ENCODE measurements at regions not wholly inside any gene's neighbourhood (a gene's known extent, or its start where the extent isn't known, plus 50 kb on each side); places are given as distances from the start of the nearest gene placed in this dataset.

DNA sequence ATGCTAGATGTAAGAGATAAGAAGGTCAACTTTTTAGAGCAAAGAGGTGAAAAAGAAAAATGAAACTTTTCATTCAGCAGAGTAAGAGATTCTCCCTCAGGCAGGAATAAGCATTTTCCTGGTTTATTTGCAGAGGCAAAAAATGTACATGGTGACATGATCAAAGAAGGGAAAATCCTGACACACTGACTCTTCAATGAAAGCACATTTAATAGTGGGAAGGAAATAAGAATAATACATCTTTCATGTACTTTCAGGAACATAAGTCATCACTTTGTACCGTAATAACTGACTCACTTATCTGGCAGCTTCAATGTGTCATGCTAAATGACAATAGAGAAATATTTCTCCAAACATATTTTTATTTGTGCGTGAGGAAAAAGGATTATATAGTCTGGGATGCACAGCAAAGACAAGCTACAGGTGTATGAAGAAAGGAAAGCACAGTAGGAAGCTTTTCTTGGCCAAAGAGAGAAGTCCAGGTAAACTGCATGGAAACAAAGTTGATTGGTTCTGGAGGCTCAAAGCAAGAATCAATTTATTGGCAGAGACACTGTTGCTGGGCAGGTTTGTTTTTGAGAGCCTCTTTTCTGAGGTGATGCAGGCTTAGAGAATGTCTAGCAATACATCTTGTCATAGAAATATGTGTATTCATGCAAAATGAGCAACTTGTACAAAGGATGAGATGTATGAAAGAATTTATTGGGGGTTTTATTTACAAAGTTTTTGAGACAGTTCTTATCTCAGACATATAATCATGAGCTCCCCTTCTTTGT lies 1409.0 kb downstream of the PLA2G4A start:
- H3K4me3 ChIP-seq (ENCODE audit: low read depth in 1 of 2, low read length in 2 of 2), result no peak overlapping the region
- H3K27ac ChIP-seq (ENCODE audit: low read depth in 2 of 2, low read length in 1 of 2), result no peak overlapping the region
- H3K9me3 ChIP-seq (ENCODE audit: control insufficient read depth in 2 of 2, insufficient read depth in 1 of 2, low read depth in 1 of 2, low read length in 1 of 2), result no peaks in the 10 kb centered on the region
- no peaks in the 10 kb centered on the region for H3K36me3 ChIP-seq (ENCODE audit: control insufficient read depth in 2 of 2, insufficient read depth in 2 of 2, low read length in 1 of 2)
- WGBS, 2 donors, result 34% methylated on average over 2 of the region's 2 CpGs
- no peaks in the 10 kb centered on the region for H3K27me3 ChIP-seq (ENCODE audit: control insufficient read depth in 1 of 2, insufficient read depth in 2 of 2, low read length in 2 of 2)
- no peaks in the 10 kb centered on the region for H3K4me1 ChIP-seq (ENCODE audit: control insufficient read depth in 2 of 2, insufficient read depth in 2 of 2, low read length in 1 of 2)

DNA sequence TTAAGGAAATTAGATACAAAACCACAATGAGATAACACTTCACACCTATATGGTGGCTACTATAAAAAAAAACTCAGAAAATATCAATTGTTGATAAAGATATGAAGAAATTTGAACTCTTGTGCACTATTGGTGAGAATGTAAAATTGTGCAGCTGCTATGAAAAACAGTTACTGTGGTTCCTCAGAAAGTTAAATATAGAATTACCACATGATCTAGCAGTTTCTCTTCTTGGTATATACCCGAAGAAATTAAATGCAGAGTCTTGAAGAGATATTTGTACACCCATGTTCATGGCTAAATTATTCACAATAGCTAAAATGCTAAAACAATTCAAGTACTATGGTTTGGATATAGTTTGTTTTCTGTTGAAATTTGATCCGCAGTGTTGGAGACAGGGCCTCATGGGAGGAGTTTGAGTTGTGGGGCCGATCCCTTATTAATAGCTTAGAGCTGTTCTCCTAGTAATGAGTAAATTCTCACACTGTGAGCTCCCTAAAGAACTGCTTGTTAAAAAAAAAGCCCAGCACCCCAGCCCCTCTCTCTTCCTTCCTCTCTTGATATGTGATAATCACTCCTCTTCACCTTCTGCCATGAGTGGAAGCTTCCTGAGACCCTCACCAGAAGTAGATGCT lies 1412.1 kb downstream of the PLA2G4A start:
- H3K9me3 ChIP-seq (ENCODE audit: control insufficient read depth in 2 of 2, insufficient read depth in 1 of 2, low read depth in 1 of 2, low read length in 1 of 2), result no peaks in the 10 kb centered on the region
- no peak overlapping the region for H3K27ac ChIP-seq (ENCODE audit: low read depth in 2 of 2, low read length in 1 of 2)
- H3K4me3 ChIP-seq (ENCODE audit: low read depth in 1 of 2, low read length in 2 of 2), result no peak overlapping the region
- 73 to 83% methylated on average over 3 of the region's 3 CpGs for WGBS, 2 donors
- H3K4me1 ChIP-seq (ENCODE audit: control insufficient read depth in 2 of 2, insufficient read depth in 2 of 2, low read length in 1 of 2), result no peaks in the 10 kb centered on the region
- H3K27me3 ChIP-seq (ENCODE audit: control insufficient read depth in 1 of 2, insufficient read depth in 2 of 2, low read length in 2 of 2), result no peaks in the 10 kb centered on the region
- H3K36me3 ChIP-seq (ENCODE audit: control insufficient read depth in 2 of 2, insufficient read depth in 2 of 2, low read length in 1 of 2), result no peaks in the 10 kb centered on the region

DNA sequence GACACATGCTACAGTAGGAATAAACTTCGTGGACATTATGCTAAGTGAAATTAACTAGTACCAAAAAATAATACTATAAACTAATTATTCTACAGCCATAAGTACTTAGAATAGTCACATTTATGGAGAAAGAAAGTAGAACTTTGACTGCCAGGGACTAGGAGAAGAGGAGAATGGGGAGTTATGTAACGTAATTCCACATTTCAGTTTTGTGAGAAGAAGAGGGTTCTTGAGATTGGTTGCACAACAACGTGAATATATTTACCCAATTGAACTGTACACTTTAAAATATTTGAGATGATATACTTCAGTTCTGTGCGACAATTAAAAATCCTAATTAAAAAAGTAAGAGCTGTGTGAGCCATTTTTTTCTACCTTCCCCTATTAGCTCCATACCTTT lies 1412.9 kb downstream of the PLA2G4A start:
- 77% methylated on average over 4 of the region's 4 CpGs for WGBS, 2 donors
- Histone ChIP-seq H3K36me3 (ENCODE audit: control insufficient read depth in 2 of 2, insufficient read depth in 2 of 2, low read length in 1 of 2) (no peaks in the 10 kb centered on the region), H3K27me3 (ENCODE audit: control insufficient read depth in 1 of 2, insufficient read depth in 2 of 2, low read length in 2 of 2) (no peaks in the 10 kb centered on the region), H3K4me1 (ENCODE audit: control insufficient read depth in 2 of 2, insufficient read depth in 2 of 2, low read length in 1 of 2) (no peaks in the 10 kb centered on the region), H3K27ac (ENCODE audit: low read depth in 2 of 2, low read length in 1 of 2) (no peak overlapping the region), H3K9me3 (ENCODE audit: control insufficient read depth in 2 of 2, insufficient read depth in 1 of 2, low read depth in 1 of 2, low read length in 1 of 2) (no peaks in the 10 kb centered on the region), H3K4me3 (ENCODE audit: low read depth in 1 of 2, low read length in 2 of 2) (no peak overlapping the region)

DNA sequence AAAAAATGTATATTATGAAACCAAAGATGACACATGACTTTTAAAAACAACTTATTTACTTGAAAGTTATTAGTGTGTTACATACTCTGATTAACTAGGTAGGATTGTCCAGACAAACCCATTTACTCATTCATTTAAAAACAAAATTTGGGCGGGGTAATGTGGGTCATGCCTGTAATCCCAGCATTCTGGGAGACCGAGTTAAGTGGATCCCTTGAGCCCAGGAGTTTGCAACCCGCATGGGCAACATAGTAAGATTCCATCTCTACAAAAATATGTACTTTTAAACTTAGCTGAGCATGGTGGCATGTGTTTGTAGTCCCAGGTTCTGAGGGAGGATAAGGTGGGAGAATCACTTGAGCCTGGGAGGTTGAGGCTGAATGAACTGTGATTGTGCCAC lies 1414.7 kb downstream of the PLA2G4A start:
- H3K4me3 ChIP-seq (ENCODE audit: low read depth in 1 of 2, low read length in 2 of 2), result no peak overlapping the region
- 69 to 73% methylated on average over 3 of the region's 3 CpGs for WGBS, 2 donors

DNA sequence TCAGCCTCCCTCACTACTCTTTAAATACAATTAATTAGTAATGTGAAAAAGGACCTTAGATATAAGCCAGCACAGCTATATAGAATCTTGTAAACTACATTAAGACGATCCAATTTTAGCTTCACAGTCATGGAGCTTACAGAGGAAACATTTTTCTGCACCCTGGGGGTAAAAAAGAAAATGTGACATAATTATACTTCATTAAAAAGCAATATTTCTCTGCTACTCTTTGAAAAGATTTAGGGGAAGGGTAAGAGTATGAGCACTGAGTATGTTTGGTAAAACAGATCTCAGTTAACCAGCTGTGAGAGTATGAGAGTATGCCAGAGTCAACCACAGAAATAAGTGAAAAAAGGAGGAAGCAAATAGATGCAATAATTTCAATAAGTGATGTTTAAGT lies 1415.9 kb downstream of the PLA2G4A start:
- Histone ChIP-seq H3K4me3 (ENCODE audit: low read depth in 1 of 2, low read length in 2 of 2) (no peak overlapping the region), H3K4me1 (ENCODE audit: control insufficient read depth in 2 of 2, insufficient read depth in 2 of 2, low read length in 1 of 2) (no peaks in the 10 kb centered on the region), H3K9me3 (ENCODE audit: control insufficient read depth in 2 of 2, insufficient read depth in 1 of 2, low read depth in 1 of 2, low read length in 1 of 2) (no peaks in the 10 kb centered on the region), H3K27ac (ENCODE audit: low read depth in 2 of 2, low read length in 1 of 2) (no peak overlapping the region), H3K27me3 (ENCODE audit: control insufficient read depth in 1 of 2, insufficient read depth in 2 of 2, low read length in 2 of 2) (no peaks in the 10 kb centered on the region), H3K36me3 (ENCODE audit: control insufficient read depth in 2 of 2, insufficient read depth in 2 of 2, low read length in 1 of 2) (no peaks in the 10 kb centered on the region)
- 66 to 74% methylated on average over 1 of the region's 1 CpG for WGBS, 2 donors

More for the DNA sequence above, 1414.7 kb downstream of the PLA2G4A start:
- H3K9me3 ChIP-seq (ENCODE audit: control insufficient read depth in 2 of 2, insufficient read depth in 1 of 2, low read depth in 1 of 2, low read length in 1 of 2), result no peaks in the 10 kb centered on the region
- H3K4me1 ChIP-seq (ENCODE audit: control insufficient read depth in 2 of 2, insufficient read depth in 2 of 2, low read length in 1 of 2), result no peaks in the 10 kb centered on the region
- H3K36me3 ChIP-seq (ENCODE audit: control insufficient read depth in 2 of 2, insufficient read depth in 2 of 2, low read length in 1 of 2), result no peaks in the 10 kb centered on the region
- no peak overlapping the region for H3K27ac ChIP-seq (ENCODE audit: low read depth in 2 of 2, low read length in 1 of 2)
- no peaks in the 10 kb centered on the region for H3K27me3 ChIP-seq (ENCODE audit: control insufficient read depth in 1 of 2, insufficient read depth in 2 of 2, low read length in 2 of 2)

DNA sequence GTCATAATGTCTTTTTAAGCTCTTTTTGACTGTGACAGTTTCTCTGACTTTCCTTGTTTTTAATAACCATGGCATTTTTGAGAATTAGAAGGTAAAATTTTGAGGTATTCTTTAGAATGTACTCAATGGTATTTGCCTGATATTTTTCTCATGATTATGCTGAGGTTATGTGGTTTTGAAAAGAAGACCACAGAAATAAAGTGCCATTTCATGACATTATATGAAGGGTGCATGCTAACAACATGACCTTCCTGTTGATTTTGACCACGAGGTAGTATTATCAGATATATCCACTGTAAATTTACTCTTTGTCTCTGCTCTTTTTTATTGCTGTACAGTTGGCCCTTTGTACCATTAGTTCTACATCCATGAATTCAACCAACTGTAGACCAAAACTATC lies 1418.5 kb downstream of the PLA2G4A start:
- Histone ChIP-seq H3K27ac (ENCODE audit: low read depth in 2 of 2, low read length in 1 of 2) (no peak overlapping the region), H3K36me3 (ENCODE audit: control insufficient read depth in 2 of 2, insufficient read depth in 2 of 2, low read length in 1 of 2) (no peaks in the 10 kb centered on the region), H3K4me1 (ENCODE audit: control insufficient read depth in 2 of 2, insufficient read depth in 2 of 2, low read length in 1 of 2) (no peaks in the 10 kb centered on the region), H3K27me3 (ENCODE audit: control insufficient read depth in 1 of 2, insufficient read depth in 2 of 2, low read length in 2 of 2) (no peaks in the 10 kb centered on the region), H3K4me3 (ENCODE audit: low read depth in 1 of 2, low read length in 2 of 2) (no peak overlapping the region), H3K9me3 (ENCODE audit: control insufficient read depth in 2 of 2, insufficient read depth in 1 of 2, low read depth in 1 of 2, low read length in 1 of 2) (no peaks in the 10 kb centered on the region)
- 27 to 39% methylated on average over 1 of the region's 1 CpG for WGBS, 2 donors

DNA sequence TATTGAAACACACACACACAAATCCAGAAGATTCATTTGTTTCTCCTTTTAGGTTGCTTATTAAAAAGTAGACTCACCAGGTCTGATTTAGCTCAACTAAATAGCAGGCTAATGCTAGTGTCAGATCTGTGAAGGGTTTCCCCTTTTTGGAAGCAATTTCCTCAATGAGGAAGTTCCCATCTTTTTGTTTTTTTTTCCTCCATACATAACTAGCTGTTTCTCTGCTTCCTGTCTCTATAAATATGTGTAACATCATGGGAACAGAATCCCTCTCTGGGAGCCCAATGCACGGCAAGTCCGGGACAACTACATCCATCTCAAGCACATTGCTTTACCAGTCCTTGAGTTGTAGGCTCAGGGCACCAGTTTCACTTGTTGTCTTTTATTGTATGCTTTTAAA lies 1421.1 kb downstream of the PLA2G4A start:
- Histone ChIP-seq H3K4me3 (ENCODE audit: low read depth in 1 of 2, low read length in 2 of 2) (no peak overlapping the region), H3K27ac (ENCODE audit: low read depth in 2 of 2, low read length in 1 of 2) (no peak overlapping the region), H3K27me3 (ENCODE audit: control insufficient read depth in 1 of 2, insufficient read depth in 2 of 2, low read length in 2 of 2) (no peaks in the 10 kb centered on the region), H3K9me3 (ENCODE audit: control insufficient read depth in 2 of 2, insufficient read depth in 1 of 2, low read depth in 1 of 2, low read length in 1 of 2) (no peaks in the 10 kb centered on the region), H3K36me3 (ENCODE audit: control insufficient read depth in 2 of 2, insufficient read depth in 2 of 2, low read length in 1 of 2) (no peaks in the 10 kb centered on the region), H3K4me1 (ENCODE audit: control insufficient read depth in 2 of 2, insufficient read depth in 2 of 2, low read length in 1 of 2) (no peaks in the 10 kb centered on the region)
- 53 to 72% methylated on average over 2 of the region's 2 CpGs for WGBS, 2 donors

DNA sequence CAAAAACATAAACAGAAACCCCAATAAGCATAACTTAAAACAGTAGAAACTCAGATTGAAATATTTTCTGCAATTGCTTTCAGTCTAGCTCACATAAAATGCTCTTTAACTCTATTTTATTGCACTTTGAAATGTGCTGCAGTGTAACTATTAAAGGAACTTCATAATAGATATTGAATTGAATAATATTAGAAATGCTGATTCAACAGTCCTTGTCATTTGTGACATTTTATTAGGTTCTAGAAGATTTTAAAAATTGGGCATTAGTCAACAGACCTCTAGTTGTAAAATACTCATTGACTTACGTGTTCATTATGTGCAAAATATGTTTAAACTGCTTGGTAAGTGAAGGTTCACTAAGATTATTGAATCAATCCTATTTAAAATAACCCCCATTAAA lies 1422.3 kb downstream of the PLA2G4A start:
- WGBS, 2 donors, result 77 to 81% methylated on average over 1 of the region's 1 CpG
- H3K36me3 ChIP-seq (ENCODE audit: control insufficient read depth in 2 of 2, insufficient read depth in 2 of 2, low read length in 1 of 2), result no peaks in the 10 kb centered on the region
- H3K4me3 ChIP-seq (ENCODE audit: low read depth in 1 of 2, low read length in 2 of 2), result no peak overlapping the region
- H3K4me1 ChIP-seq (ENCODE audit: control insufficient read depth in 2 of 2, insufficient read depth in 2 of 2, low read length in 1 of 2), result no peaks in the 10 kb centered on the region
- no peaks in the 10 kb centered on the region for H3K9me3 ChIP-seq (ENCODE audit: control insufficient read depth in 2 of 2, insufficient read depth in 1 of 2, low read depth in 1 of 2, low read length in 1 of 2)
- H3K27me3 ChIP-seq (ENCODE audit: control insufficient read depth in 1 of 2, insufficient read depth in 2 of 2, low read length in 2 of 2), result no peaks in the 10 kb centered on the region
- H3K27ac ChIP-seq (ENCODE audit: low read depth in 2 of 2, low read length in 1 of 2), result no peak overlapping the region

DNA sequence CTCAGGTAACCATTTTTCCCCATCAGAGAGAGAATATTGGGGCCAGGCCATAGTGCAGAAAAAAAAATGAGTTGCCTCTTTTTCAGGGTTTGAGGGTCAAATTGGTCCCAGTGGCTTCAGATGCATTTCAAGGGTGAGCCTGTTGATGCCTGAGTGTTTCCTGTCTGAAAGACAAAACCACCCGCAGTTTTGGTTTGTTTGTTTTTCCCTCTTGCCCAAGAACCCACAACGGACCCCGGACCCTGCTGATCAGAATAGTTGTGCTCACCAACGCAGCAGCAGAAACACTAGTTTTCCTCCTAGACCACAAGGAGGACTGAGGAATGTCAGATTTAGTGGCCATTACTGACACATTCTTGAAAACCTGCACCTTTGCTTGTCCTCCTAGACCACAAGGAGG lies 1433.1 kb downstream of the PLA2G4A start:
- Histone ChIP-seq H3K27ac (ENCODE audit: low read depth in 2 of 2, low read length in 1 of 2) (no peak overlapping the region), H3K4me1 (ENCODE audit: control insufficient read depth in 2 of 2, insufficient read depth in 2 of 2, low read length in 1 of 2) (no peaks in the 10 kb centered on the region), H3K36me3 (ENCODE audit: control insufficient read depth in 2 of 2, insufficient read depth in 2 of 2, low read length in 1 of 2) (no peaks in the 10 kb centered on the region), H3K27me3 (ENCODE audit: control insufficient read depth in 1 of 2, insufficient read depth in 2 of 2, low read length in 2 of 2) (no peaks in the 10 kb centered on the region), H3K4me3 (ENCODE audit: low read depth in 1 of 2, low read length in 2 of 2) (no peak overlapping the region), H3K9me3 (ENCODE audit: control insufficient read depth in 2 of 2, insufficient read depth in 1 of 2, low read depth in 1 of 2, low read length in 1 of 2) (peaks cover 0 to 2% of the 10 kb centered on the region in 2 donors)
- WGBS, 2 donors, result 83% methylated on average over 4 of the region's 4 CpGs

DNA sequence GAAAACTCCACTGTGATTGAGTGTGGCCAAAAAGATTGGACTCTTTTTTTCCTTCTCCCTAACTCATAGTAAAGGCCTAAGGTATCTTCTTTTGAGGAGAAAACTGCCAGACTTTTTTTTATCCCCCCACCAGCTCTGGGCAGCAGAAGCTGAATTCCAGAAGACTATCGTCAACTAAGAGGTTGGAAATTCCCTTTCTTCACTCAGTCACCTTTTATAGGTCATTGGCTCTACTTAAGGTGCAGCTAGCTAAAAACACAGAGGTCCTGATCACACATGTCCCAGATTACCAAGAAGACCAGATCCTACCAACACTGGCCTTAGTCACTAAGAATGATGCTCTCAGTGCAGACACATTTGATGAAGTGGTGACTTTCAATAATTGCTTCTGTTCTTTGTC lies 1441.2 kb downstream of the PLA2G4A start:
- H3K4me3 ChIP-seq (ENCODE audit: low read depth in 1 of 2, low read length in 2 of 2), result no peak overlapping the region
- H3K9me3 ChIP-seq (ENCODE audit: control insufficient read depth in 2 of 2, insufficient read depth in 1 of 2, low read depth in 1 of 2, low read length in 1 of 2), result peaks cover 0 to 2% of the 10 kb centered on the region in 2 donors
- no peak overlapping the region for H3K27ac ChIP-seq (ENCODE audit: low read depth in 2 of 2, low read length in 1 of 2)
- 80 to 89% methylated on average over 1 of the region's 1 CpG for WGBS, 2 donors
- no peaks in the 10 kb centered on the region for H3K36me3 ChIP-seq (ENCODE audit: control insufficient read depth in 2 of 2, insufficient read depth in 2 of 2, low read length in 1 of 2)
- no peaks in the 10 kb centered on the region for H3K4me1 ChIP-seq (ENCODE audit: control insufficient read depth in 2 of 2, insufficient read depth in 2 of 2, low read length in 1 of 2)
- H3K27me3 ChIP-seq (ENCODE audit: control insufficient read depth in 1 of 2, insufficient read depth in 2 of 2, low read length in 2 of 2), result no peaks in the 10 kb centered on the region
